HEK293 (cell line): ENCODE measurements at regions not wholly inside any gene's neighbourhood (a gene's known extent, or its start where the extent isn't known, plus 50 kb on each side); places are given as distances from the start of the nearest gene placed in this dataset.

Experiments
- HIC1 ChIP-seq: fragments of 450-650 bp; formaldehyde crosslinking; IDR thresholded peaks from 2 replicates; pipeline ENCODE4 v1.5.1; 2016; ENCODE audit warnings: missing biosample characterization, missing genetic modification characterization
- HOXA7 ChIP-seq: sonication (generic); formaldehyde crosslinking; IDR thresholded peaks from 2 replicates; pipeline ENCODE4 v1.8.1; 2022; ENCODE audit warnings: missing genetic modification reagents, borderline replicate concordance
- INSM2 ChIP-seq: fragments of 450-650 bp; formaldehyde crosslinking; IDR thresholded peaks from 2 replicates; pipeline ENCODE4 v1.5.1; 2016; ENCODE audit warnings: missing biosample characterization, missing genetic modification characterization
- KLF8 ChIP-seq: fragments of 450-650 bp; formaldehyde crosslinking; IDR thresholded peaks from 2 replicates; pipeline ENCODE4 v1.5.1; 2016; ENCODE audit warnings: missing biosample characterization, missing genetic modification characterization
- MZF1 ChIP-seq: fragments of 450-650 bp; formaldehyde crosslinking; IDR thresholded peaks from 2 replicates; pipeline ENCODE4 v1.5.1; 2017; ENCODE audit warnings: missing biosample characterization, missing genetic modification characterization, borderline replicate concordance
- SP2 ChIP-seq: fragments of 450-650 bp; formaldehyde crosslinking; IDR thresholded peaks from 2 replicates; pipeline ENCODE4 v1.5.1; 2016; ENCODE audit warnings: missing biosample characterization, missing genetic modification characterization
- ZBTB1 ChIP-seq: fragments of 450-650 bp; formaldehyde crosslinking; IDR thresholded peaks from 2 replicates; pipeline ENCODE4 v1.5.1; 2016; ENCODE audit warnings: missing biosample characterization, missing genetic modification characterization
- ZBTB20 ChIP-seq: fragments of 450-650 bp; formaldehyde crosslinking; IDR thresholded peaks from 2 replicates; pipeline ENCODE4 v1.5.1; 2016; ENCODE audit warnings: missing biosample characterization, missing genetic modification characterization
- ZBTB49 ChIP-seq: fragments of 450-650 bp; formaldehyde crosslinking; IDR thresholded peaks from 2 replicates; pipeline ENCODE4 v1.5.1; 2016; ENCODE audit warnings: missing biosample characterization, missing genetic modification characterization, low read depth
- ZBTB8A ChIP-seq: fragments of 450-650 bp; formaldehyde crosslinking; IDR thresholded peaks from 2 replicates; pipeline ENCODE4 v1.5.1; 2016; ENCODE audit warnings: missing biosample characterization, missing genetic modification characterization
- ZFP3 ChIP-seq: fragments of 450-650 bp; formaldehyde crosslinking; IDR thresholded peaks from 2 replicates; pipeline ENCODE4 v1.5.1; 2016; ENCODE audit warnings: low read depth, missing biosample characterization, missing genetic modification characterization
- ZIC2 ChIP-seq: fragments of 450-650 bp; formaldehyde crosslinking; IDR thresholded peaks from 2 replicates; pipeline ENCODE4 v1.5.1; 2016; ENCODE audit warnings: missing biosample characterization, missing genetic modification characterization
- ZNF138 ChIP-seq: fragments of 450-650 bp; formaldehyde crosslinking; IDR thresholded peaks from 2 replicates; pipeline ENCODE4 v1.5.1; 2016; ENCODE audit warnings: missing biosample characterization, missing genetic modification characterization, borderline replicate concordance
- ZNF146 ChIP-seq: fragments of 450-650 bp; formaldehyde crosslinking; IDR thresholded peaks from 2 replicates; pipeline ENCODE4 v1.5.1; 2016; ENCODE audit warnings: missing biosample characterization, missing genetic modification characterization
- ZNF155 ChIP-seq: fragments of 450-650 bp; formaldehyde crosslinking; IDR thresholded peaks from 2 replicates; pipeline ENCODE4 v1.5.1; 2016; ENCODE audit warnings: missing biosample characterization, missing genetic modification characterization
- ZNF174 ChIP-seq: fragments of 450-650 bp; formaldehyde crosslinking; IDR thresholded peaks from 2 replicates; pipeline ENCODE4 v1.5.0; 2017; ENCODE audit warnings: missing biosample characterization, mild to moderate bottlenecking, missing genetic modification characterization
- ZNF184 ChIP-seq: fragments of 450-650 bp; IDR thresholded peaks from 2 replicates; pipeline ENCODE4 v1.5.1; 2018; ENCODE audit warnings: missing biosample characterization, mild to moderate bottlenecking, missing genetic modification characterization
- ZNF292 ChIP-seq: fragments of 450-650 bp; formaldehyde crosslinking; IDR thresholded peaks from 2 replicates; pipeline ENCODE4 v1.5.1; 2016; ENCODE audit warnings: low read depth, missing biosample characterization, missing genetic modification characterization, borderline replicate concordance
- ZNF324 ChIP-seq: fragments of 450-650 bp; formaldehyde crosslinking; IDR thresholded peaks from 2 replicates; pipeline ENCODE4 v1.5.1; 2016; ENCODE audit warnings: missing biosample characterization, missing genetic modification characterization
- ZNF335 ChIP-seq: fragments of 450-650 bp; formaldehyde crosslinking; conservative IDR thresholded peaks from 2 replicates; pipeline ENCODE4 v1.5.1; 2016; ENCODE audit warnings: missing biosample characterization, missing genetic modification characterization
- ZNF391 ChIP-seq: fragments of 450-650 bp; formaldehyde crosslinking; IDR thresholded peaks from 2 replicates; pipeline ENCODE4 v1.5.1; 2016; ENCODE audit warnings: low read depth, missing biosample characterization, missing genetic modification characterization, borderline replicate concordance
- ZNF501 ChIP-seq: fragments of 450-650 bp; formaldehyde crosslinking; IDR thresholded peaks from 2 replicates; pipeline ENCODE4 v1.5.1; 2016; ENCODE audit warnings: missing biosample characterization, missing genetic modification characterization
- ZNF580 ChIP-seq: fragments of 450-650 bp; formaldehyde crosslinking; IDR thresholded peaks from 2 replicates; pipeline ENCODE4 v1.5.1; 2016; ENCODE audit warnings: missing biosample characterization, missing genetic modification characterization
- ZNF610 ChIP-seq: fragments of 450-650 bp; formaldehyde crosslinking; IDR thresholded peaks from 2 replicates; pipeline ENCODE4 v1.5.1; 2016; ENCODE audit warnings: missing biosample characterization, missing genetic modification characterization, borderline replicate concordance
- ZNF629 ChIP-seq: fragments of 450-650 bp; formaldehyde crosslinking; IDR thresholded peaks from 2 replicates; pipeline ENCODE4 v1.5.1; 2017; ENCODE audit warnings: missing biosample characterization, missing genetic modification characterization
- ZNF704 ChIP-seq: fragments of 450-650 bp; formaldehyde crosslinking; IDR thresholded peaks from 2 replicates; pipeline ENCODE4 v1.5.1; 2016; ENCODE audit warnings: missing biosample characterization, missing genetic modification characterization
- ZNF707 ChIP-seq: fragments of 450-650 bp; formaldehyde crosslinking; IDR thresholded peaks from 2 replicates; pipeline ENCODE4 v1.5.1; 2016; ENCODE audit warnings: missing biosample characterization, missing genetic modification characterization
- ZNF830 ChIP-seq: fragments of 450-650 bp; IDR thresholded peaks from 2 replicates; pipeline ENCODE4 v1.5.0; 2018; ENCODE audit warnings: missing biosample characterization, missing genetic modification characterization, low read depth, mild to moderate bottlenecking, moderate library complexity

GRCh38 chrX:40152173-40152711 lies 54.5 kb upstream of the BCOR start (continued):
- TF ChIP-seq ZBTB49 (tag by site-specific recombination) (no peak), SP2 (tag by site-specific recombination) (no peak), ZNF580 (tag by site-specific recombination) (no peak), ZNF707 (no peak), ZNF501 (tag by site-specific recombination) (no peak), INSM2 (no peak), MZF1 (no peak), ZNF704 (tag by site-specific recombination) (no peak), ZNF292 (no peak), ZNF391 (tag by site-specific recombination) (no peak), HIC1 (tag by site-specific recombination) (no peak; the same call in 1 of the 2 replicates), ZNF138 (no peak), ZNF184 (tag by site-specific recombination) (no peak), ZNF155 (no peak), ZNF610 (tag by site-specific recombination) (no peak), ZNF324 (tag by site-specific recombination) (no peak), ZNF629 (tag by site-specific recombination) (no peak), ZBTB20 (tag by site-specific recombination) (peak; percentile 71), ZIC2 (tag by site-specific recombination) (peak; percentile 48), ZNF146 (tag by site-specific recombination) (no peak), ZNF174 (tag by site-specific recombination) (no peak), HOXA7 (CRISPR knock-in tag) (no peak), KLF8 (peak; percentile 37; the same call in 1 of the 2 replicates), ZNF830 (tag by site-specific recombination) (no peak), ZBTB1 (tag by site-specific recombination) (no peak), ZFP3 (tag by site-specific recombination) (no peak), ZBTB8A (tag by site-specific recombination) (peak; percentile 29; the same call in 1 of the 2 replicates), ZNF335 (tag by site-specific recombination) (peak; percentile 50)
- TF ChIP-seq, all 188 proteins: peak for 9
